ENCODE measurements at regions not wholly inside any gene's neighbourhood (a gene's known extent, or its start where the extent isn't known, plus 50 kb on each side); places are given as distances from the start of the nearest gene placed in this dataset.
"Not testable (repeated sequence)": the region's sequence is repeated elsewhere in the genome, so short reads cannot be mapped to it uniquely, and the experiment has no call there.

DNA sequence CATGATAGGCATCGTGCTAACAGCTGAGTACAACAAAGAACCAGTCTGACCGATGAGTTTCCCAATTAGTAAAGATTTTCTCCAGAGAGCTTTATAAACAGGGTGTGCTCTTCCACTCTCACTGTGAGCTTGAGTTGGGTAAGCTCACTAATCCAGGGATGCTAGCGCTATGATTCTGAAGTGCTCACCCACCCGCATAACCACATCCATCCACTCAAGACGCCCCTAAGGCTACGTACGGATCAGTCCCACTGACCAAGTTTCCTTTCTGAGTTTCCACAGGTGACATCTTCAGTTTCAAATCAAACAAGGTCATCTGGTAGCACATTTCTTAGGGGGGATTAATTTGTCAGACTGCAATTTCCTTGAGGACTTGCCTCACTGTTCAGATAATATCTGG is 141.1 kb upstream of the ABI3BP start:
- no peak for DNase-seq

DNA sequence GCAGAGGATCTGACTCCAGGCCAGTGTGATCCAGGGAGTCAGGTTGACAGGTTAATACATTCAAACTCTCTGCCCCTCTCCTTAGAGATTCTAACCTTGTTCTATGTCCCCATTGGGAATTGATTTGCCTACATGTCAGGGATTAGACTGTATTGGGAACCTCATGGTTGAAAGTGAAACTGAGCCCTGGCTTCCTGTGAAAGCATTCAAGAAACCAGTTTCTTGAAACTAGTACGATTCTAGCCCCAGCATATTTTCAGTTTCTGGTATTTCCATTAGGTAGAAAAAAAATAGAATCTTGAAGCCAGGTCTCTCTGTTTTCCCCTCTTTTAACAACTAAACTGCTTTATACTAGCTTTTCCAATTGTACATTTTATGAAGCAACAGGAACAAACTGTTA is 140.4 kb upstream of the ABI3BP start:
- DNase-seq = no peak

DNA sequence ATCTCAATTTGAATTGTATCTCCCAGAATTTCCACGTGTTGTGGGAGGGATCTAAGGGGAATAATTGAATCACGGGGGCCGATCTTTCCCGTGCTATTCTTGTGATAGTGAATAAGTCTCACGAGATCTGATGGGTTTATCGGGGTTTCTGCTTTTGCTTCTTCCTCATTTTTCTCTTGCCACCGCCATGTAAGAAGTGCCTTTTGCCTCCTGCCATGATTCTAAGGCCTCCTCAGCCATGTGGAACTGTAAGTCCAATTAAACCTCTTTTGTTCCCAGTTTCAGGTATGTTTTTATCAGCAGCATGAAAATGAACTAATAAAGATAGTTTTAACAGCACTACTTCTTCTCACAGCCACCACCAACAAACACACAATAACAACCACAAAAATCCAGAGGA is 140.0 kb upstream of the ABI3BP start:
- not testable (repeated sequence) for DNase-seq

DNA sequence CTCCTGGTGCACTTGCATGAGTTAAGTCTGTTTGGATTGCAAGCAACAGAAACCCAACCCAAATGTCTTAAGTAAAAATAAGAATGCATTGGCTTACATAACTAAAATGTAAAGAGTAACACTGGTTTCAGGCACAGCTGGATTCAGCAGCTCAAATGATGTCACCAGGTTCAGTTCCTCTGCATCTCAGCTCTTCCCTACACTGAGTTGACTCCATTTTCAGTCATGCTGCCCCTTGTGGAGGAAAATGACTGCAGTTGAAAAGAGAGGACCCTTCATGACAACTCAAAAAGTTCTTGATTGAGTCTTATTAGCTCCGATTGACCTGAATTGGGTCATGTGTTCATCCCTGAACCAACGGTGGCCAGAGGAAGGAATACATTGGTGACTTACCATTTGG is 138.5 kb upstream of the ABI3BP start:
- no peak for DNase-seq

DNA sequence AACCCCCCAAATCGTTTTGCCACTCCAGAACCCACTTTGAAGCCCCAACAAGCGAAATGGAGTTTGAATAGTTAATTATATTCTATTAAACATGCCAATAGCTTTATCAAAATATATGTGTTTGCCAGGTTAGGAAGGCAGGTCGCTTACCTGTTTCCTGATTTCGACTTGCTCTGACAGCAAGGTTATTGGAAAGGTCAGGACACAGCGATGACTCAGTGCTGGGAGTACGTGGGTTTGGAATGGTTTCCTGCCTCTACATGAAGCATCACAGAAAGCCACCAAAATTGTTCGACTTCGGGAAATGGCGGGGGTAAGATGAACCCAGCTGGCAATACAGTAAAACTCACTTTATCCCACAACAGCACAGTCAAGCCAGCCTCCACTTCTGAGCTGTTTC is 135.6 kb upstream of the ABI3BP start:
- no peak for DNase-seq

DNA sequence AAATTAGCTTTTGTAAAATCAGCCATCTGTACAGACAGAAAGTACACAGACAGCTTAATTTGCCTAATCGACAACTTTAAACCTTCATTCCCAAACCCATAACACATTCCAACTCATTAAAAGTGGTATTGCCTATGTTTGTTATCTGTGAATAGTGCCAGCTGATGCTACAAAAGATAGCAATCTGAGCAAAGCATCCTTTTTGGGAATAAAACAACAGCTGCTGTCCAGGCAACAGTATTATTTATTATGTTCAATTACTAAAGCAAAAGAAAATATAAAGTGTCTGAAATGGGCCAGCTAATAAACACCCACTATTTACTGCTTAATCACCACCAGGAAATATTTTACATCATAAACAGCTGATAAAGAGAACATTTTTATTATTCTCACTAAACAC is 134.8 kb upstream of the ABI3BP start:
- DNase-seq = no peak

DNA sequence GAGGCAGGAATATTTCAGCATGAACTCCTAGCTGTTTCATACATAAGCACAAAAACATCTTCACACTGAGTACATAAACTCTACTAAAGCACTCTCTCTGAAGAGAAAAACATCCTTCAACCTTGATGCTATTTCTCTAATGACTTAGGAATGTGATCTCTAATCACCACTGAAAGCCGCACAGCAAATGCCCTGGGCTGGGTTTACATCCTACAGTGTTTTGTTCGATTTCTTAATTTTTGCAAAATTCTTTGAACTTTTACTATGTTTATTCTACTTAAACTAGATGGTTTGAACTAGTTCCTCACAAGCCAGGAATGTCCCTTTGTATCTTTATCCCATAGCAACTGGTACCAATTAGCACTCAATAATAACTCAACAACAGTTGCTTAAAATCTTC is 130.9 kb upstream of the ABI3BP start:
- no peak for DNase-seq

DNA sequence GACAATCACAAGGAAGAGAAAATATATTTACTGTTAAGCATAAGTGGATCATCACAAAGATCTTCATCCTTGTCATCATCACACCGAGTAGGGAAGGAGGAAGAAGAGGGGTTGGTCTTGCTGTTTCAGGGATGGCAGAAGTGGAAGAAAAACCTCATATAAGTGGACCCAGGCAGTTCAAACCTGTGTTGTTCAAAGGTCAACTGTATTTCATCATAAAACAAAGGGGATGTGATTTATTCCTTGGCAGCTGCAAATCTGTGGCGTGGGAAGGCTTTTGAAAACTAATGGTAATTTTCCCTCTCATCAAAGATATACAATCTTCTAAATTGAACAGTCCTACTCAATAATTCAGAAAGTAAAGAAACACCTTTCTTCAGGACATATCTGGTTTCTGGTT is 129.9 kb upstream of the ABI3BP start:
- DNase-seq = no peak

DNA sequence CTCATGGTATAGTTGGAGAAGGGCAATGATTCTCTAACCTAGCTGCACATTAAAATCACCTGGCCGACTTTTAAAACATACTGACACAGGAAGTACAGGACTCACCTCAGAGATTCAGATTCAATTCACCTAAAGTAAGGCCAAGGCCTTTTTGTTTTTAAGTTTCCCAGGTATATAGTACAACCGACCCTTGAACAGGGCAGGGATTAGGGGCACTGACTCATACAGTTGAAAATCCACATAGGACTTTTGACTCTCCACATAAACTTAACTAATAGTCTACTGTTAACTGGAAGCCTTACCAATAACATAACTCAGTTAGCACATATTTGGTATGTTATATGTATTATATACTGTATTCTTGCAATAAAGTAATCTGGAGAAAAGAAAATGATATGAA is 129.5 kb upstream of the ABI3BP start:
- no peak for DNase-seq

DNA sequence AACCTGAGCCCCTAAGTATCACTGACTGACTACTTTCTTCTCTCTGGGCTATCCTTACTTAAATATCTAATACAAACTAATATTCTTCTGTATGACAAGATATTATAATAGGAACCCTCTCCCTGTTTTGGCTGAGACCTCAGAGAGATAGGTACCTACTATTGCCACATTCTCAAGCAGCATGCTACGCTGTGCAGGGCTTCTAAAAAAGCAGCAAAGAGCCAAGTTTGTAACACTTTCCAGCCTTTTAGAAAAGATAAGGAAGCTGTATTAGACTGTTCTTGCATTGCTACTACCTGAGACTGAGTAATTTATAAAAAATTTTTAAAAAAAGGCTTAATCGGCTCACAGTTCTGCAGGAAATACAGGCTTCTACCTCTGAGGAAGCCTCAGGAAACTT is 126.8 kb upstream of the ABI3BP start:
- no peak for DNase-seq

DNA sequence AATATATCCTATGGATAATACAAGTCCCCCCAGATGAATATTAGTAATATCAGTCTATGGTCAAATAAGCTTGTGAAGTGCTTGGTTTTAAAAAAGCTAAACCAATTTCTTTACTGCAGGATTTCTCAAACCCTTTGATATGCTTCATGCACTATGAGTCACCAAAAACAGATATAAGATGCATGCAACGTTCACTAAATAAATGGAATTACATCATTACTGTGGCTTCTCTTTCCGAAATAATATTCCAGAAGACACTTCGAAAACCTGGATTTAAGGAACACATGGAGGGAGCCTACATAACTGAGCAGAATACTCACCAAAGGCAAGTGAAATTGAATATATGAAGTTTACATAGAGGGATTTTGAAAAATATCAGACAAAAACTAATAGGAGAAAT is 126.3 kb upstream of the ABI3BP start:
- DNase-seq = no peak

DNA sequence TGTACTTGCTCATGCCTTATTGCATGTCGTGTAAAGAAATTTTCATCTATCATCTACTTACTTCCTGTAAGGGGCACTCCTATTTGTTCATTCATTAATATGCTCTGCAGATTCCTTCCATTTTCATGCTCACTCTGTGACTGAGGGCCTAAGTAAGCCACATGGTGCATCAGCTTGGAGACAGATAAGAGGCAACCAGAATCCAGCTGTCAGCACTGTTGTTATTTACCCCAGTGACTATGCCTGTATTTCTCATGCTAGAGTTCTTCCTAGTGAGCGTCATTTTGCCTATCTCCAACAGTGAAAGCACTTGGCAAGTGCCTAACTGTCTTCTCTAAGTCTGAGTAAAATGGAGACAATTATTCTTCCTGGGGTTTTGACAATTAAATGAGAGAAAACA is 124.8 kb upstream of the ABI3BP start:
- no peak for DNase-seq

DNA sequence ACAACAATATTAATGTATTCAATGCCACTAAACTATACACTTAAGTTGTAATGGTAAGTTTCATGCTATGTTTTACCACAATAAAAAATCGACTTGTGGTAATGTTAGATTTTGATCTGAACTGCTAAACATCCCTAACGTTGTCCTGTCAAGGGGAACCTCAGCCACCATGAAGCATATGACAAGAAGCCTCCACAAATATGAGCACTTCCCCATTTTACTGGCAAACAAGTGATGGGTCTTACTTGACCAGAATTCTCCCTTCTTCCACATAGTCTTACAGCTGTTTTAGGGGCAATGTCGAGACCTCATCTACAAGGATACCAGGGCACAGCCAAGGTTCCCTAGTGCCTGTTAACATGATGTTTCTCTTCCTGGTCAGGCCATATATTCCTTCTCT is 124.2 kb upstream of the ABI3BP start:
- DNase-seq = no peak

DNA sequence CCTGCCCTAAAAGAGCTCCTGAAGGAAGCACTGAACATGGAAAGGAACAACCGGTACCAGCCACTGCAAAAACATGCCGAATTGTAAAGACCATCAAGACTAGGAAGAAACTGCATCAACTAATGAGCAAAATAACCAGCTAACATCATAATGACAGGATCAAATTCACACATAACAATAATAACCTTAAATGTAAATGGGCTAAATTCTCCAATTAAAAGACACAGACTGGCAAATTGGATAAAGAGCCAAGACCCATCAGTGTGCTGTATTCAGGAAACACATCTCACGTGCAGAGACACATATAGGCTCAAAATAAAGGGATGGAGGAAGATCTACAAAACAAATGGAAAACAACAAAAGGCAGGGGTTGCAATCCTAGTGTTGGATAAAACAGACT is 117.1 kb upstream of the ABI3BP start:
- DNase-seq = not testable (repeated sequence)

DNA sequence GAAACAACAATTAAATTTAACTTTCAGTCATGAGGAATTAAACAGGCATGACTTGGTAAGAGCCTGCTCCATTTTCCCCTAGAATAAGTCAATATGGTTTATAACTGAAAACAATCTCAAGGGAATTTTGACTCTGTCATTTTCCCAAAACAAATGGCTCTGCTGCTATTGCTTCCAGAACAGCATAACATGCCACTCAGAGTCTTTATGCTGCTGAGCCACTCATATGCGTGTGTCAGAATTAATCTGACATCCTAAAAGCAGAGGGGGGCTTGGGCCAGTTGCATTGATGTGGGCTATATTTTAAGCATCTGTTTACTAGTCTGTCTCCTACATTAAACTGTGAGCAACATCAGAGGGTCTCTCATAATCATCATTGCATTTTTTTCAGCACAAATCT is 111.1 kb upstream of the ABI3BP start:
- no peak for DNase-seq

DNA sequence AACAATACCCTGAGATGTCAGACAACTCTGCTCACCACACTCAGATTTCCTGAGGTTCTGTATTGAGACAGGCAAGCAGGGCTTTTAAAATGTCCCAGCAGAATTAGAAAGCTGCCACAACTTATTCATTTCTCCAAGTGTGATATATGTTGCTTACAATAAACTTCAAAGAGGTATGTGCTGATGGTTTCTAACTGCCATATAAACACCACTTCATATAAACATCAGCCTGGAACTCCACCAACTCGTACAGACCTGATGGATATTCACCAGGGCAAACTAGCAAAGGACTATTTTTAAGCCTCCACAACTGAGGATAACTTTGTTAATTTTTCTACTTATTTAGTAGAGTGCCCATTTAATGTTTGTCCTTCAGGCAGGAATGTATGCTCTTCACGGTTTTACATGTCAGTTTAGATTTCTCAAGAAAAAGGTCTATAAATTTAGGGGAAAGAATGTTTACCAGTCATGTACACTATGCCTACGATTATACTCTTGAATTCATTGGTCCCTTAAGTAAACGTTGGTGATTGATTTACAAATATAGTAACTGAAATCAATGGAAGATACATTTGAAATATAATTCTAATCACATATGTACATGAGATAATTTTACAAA is 109.6 kb upstream of the ABI3BP start:
- DNase-seq = no peak

DNA sequence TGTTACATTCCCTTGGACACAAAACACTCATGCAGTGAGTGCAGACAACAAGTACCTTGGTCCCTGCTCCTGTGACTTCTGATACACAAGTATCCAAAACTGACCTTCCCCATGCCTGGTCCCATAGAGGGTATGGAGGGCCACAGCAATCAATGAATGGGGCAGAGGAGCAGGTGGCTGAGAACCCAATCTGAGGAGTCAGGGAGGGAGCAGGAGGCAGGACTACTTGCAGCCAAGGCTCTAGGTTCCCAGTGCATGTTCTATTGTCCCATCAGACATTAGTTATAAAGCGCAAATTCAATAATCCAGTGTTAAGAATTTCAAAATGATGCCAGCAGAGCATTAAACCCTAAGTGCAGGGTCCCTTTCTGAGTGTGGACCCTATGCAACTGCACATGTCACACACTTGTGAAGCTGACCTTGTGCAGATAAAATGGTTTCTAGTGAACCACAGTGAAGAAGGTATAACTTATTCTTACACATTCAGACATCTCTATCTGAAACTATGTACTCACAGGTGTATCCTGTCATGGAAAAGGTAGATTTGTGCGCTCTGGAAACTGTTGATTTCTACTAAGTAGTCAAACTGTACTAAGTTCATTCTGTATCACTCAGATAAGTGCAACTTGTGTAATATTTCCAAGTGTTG is 107.3 kb upstream of the ABI3BP start:
- no peak for DNase-seq

DNA sequence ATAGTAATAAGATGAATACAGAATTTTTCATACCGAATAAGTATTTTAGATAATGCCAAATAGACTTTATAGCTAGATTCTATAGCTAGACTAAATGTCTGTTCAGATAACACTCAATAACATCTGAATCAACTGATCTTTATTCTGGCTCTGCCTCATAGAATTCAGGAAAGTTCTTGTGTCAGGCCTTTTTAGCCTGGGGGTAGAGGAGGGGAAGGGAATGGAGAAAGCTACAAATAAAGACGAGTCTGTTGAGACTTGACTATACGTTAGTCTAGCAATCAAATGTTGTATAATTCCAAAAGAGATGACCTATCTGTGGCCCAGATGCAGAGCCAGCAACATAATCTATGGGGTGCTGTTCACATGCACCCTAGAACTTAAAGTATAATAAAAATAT is 106.6 kb upstream of the ABI3BP start:
- no peak for DNase-seq

DNA sequence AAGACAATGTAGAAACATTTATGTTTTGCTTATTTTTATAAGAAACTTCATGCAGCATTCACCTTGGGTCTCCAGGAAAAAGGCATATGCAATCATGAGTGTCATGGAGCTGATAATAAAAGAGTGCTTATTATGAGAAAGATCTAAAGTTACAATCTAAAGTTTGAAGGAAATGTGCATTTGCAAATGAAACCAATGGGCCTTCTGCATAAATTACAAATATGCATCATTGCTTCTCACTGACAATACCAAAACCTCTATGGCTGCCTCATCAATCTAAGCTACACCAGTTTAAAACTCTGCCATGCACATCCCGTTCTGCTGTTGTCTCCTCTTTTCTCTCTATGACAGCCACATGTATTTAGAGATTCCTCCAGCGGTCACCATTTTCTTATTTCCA is 103.2 kb upstream of the ABI3BP start:
- DNase-seq = no peak

DNA sequence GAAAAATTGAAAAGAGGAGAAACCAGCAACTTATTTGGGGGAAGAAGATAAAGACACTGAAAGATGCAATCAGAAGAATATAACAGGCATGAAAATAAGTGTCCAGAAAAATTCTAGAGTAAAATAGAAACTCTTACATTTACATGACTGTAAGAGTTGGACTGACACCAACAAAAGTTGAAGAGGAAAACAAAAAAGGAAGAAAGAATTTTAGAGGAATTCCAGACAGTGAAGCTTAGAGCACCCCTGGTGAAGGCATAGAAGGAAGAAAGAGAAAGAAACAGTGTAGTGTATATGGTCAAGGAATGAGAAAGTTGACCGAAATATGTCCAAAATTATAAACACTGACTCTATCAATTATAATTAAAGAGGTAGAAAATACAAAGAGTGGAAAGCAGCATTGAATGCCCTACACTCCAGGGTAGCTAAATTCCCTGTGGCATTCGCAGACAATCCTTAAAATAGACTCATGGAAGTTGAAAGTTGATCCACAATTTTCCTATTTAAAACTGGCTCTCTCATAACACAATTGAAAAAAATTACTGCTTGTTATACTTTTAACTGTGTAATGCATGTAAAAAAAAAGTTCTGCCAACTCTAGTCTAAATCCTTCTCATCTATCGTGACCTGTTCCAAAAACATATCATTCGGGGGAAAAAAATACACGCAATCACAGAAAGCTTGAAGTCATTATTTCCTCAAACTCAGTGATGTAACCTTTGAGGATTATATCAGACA is 102.6 kb upstream of the ABI3BP start:
- DNase-seq = no peak

DNA sequence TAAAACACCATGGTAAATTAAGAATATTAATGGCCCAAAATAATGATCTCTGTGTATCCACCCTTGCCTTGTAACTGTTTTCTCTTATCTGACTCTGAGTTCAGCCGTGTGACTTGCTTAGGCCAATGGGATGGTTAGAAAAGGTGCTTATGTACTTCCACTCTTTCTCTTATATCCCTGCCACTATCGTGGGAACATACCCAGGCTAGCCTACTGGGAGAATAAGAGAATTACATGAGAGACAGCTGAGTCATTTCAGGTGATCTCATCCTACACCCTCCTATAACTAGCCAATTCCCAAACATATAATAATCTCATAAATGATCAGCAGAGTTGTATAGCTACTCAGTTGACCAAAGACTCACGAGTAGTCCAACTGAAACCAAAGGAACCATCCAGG is 98.3 kb upstream of the ABI3BP start:
- no peak for DNase-seq

DNA sequence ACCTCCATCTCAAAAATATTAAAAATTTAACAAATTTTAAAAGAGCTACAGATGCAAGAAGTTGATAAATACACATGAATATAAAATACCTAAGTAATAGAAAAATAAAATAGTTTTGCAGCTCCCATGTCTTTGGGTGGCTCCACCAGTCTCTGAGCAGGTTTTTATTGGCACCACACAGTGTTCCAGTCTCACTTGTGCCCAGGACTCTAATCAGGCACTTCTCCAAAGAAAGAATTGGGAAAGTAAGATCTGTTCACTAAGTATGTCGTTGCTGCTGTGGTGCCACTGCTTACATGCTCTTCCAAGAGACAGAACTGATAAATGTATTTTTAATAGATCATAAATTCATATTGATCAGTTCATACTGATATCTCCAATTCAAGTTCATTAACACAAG is 92.5 kb upstream of the ABI3BP start:
- DNase-seq = no peak

DNA sequence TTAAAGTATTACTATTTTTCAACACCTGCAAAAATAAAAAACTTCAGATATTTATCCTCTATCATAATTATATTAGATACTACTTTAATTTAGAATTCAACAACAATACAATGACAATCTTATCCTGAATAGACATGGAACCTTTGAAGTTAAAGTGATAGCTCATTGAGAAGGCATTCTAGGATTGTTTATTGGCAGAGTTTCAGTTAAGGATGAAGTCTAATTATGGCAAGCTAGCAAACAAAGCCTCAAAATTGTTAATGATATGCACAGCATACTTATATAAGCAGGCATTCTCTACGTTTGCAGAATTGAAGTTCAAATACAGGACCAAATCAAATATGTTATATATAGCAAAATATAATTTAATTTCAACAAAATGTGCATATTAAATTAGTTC is 91.2 kb upstream of the ABI3BP start:
- DNase-seq = no peak

DNA sequence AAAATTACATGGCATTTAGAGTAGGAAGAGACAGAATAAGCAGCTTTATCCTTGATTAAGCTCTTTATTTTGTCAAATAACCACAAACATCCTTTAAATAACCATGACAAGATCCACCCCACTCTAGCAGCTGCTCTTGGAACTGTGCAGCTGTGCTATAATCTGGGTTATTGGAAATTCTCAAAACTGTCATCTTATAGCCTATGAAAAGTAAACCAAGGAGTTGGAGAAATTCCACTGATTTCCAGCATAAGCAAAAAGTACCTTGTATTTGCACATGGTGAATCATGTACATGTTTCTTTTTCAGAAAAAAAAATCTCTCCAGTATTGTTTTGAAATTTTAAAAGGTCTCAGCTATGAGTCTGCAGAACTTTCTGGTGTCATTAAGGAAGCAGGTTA is 88.8 kb upstream of the ABI3BP start:
- DNase-seq = no peak

Data from suppressor macrophage (primary cell).